ENCODE measurements at regions not wholly inside any gene's neighbourhood (a gene's known extent, or its start where the extent isn't known, plus 50 kb on each side); places are given as distances from the start of the nearest gene placed in this dataset.

- Histone ChIP-seq H3K9ac (ENCODE audit: low read length) (no peak overlapping the region), H3K4me1 (ENCODE audit: low read length) (no peaks in the 10 kb centered on the region), H3K9me3 (ENCODE audit: insufficient read depth, low read length) (no peaks in the 10 kb centered on the region), H3K4me2 (ENCODE audit: low read length) (no peak overlapping the region), H3K79me2 (ENCODE audit: low read length) (no peaks in the 10 kb centered on the region), H4K20me1 (ENCODE audit: insufficient read depth, low read length) (no peaks in the 10 kb centered on the region), H3K27ac (ENCODE audit: low read length) (no peak overlapping the region), H3K4me3 (ENCODE audit: low read length) (no peak overlapping the region), H3K27me3 (ENCODE audit: low read depth, low read length) (no peaks in the 10 kb centered on the region), H2AFZ (ENCODE audit: low read depth, low read length) (no peak overlapping the region), H3K36me3 (replicated peaks; ENCODE audit: low read depth, low read length) (no peaks in the 10 kb centered on the region)
- no peak for TF ChIP-seq EZH2phosphoT487 (IDR thresholded peaks at IDR 0.05; ENCODE audit: low read depth)
- TF ChIP-seq, protein P1, sequence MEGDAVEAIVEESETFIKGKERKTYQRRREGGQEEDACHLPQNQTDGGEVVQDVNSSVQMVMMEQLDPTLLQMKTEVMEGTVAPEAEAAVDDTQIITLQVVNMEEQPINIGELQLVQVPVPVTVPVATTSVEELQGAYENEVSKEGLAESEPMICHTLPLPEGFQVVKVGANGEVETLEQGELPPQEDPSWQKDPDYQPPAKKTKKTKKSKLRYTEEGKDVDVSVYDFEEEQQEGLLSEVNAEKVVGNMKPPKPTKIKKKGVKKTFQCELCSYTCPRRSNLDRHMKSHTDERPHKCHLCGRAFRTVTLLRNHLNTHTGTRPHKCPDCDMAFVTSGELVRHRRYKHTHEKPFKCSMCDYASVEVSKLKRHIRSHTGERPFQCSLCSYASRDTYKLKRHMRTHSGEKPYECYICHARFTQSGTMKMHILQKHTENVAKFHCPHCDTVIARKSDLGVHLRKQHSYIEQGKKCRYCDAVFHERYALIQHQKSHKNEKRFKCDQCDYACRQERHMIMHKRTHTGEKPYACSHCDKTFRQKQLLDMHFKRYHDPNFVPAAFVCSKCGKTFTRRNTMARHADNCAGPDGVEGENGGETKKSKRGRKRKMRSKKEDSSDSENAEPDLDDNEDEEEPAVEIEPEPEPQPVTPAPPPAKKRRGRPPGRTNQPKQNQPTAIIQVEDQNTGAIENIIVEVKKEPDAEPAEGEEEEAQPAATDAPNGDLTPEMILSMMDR (IDR thresholded peaks at IDR 0.05; ENCODE audit: low read depth, low read length): no peak
Observed at GRCh38 chr5:117519957-117520500, 945.4 kb upstream of the SEMA6A start.

- H3K27ac ChIP-seq (ENCODE audit: low read length): no peak overlapping the region
- H3K9ac ChIP-seq (ENCODE audit: low read length): no peak overlapping the region
- H3K27me3 ChIP-seq (ENCODE audit: low read depth, low read length): no peaks in the 10 kb centered on the region
- no peak for TF ChIP-seq EZH2phosphoT487 (IDR thresholded peaks at IDR 0.05; ENCODE audit: low read depth)
- TF ChIP-seq, protein P1 (IDR thresholded peaks at IDR 0.05; ENCODE audit: low read depth, low read length): no peak
- H3K79me2 ChIP-seq (ENCODE audit: low read length): no peaks in the 10 kb centered on the region
- no peak overlapping the region for H3K4me3 ChIP-seq (ENCODE audit: low read length)
- H4K20me1 ChIP-seq (ENCODE audit: insufficient read depth, low read length): no peaks in the 10 kb centered on the region
- no peak overlapping the region for H3K4me2 ChIP-seq (ENCODE audit: low read length)
- H3K36me3 ChIP-seq (replicated peaks; ENCODE audit: low read depth, low read length): no peaks in the 10 kb centered on the region
- no peaks in the 10 kb centered on the region for H3K9me3 ChIP-seq (ENCODE audit: insufficient read depth, low read length)
- H2AFZ ChIP-seq (ENCODE audit: low read depth, low read length): no peak overlapping the region
- no peaks in the 10 kb centered on the region for H3K4me1 ChIP-seq (ENCODE audit: low read length)
Observed at GRCh38 chr5:117504305-117504704, 929.7 kb upstream of the SEMA6A start.

- no peak overlapping the region for H3K4me2 ChIP-seq (ENCODE audit: low read length)
- no peaks in the 10 kb centered on the region for H3K36me3 ChIP-seq (replicated peaks; ENCODE audit: low read depth, low read length)
- no peaks in the 10 kb centered on the region for H3K27me3 ChIP-seq (ENCODE audit: low read depth, low read length)
- no peak overlapping the region for H3K9ac ChIP-seq (ENCODE audit: low read length)
- H3K4me3 ChIP-seq (ENCODE audit: low read length): no peak overlapping the region
- H3K79me2 ChIP-seq (ENCODE audit: low read length): no peaks in the 10 kb centered on the region
- no peaks in the 10 kb centered on the region for H4K20me1 ChIP-seq (ENCODE audit: insufficient read depth, low read length)
- no peak overlapping the region for H2AFZ ChIP-seq (ENCODE audit: low read depth, low read length)
- no peaks in the 10 kb centered on the region for H3K4me1 ChIP-seq (ENCODE audit: low read length)
- no peak overlapping the region for H3K27ac ChIP-seq (ENCODE audit: low read length)
- TF ChIP-seq EZH2phosphoT487 (IDR thresholded peaks at IDR 0.05; ENCODE audit: low read depth): no peak
- TF ChIP-seq, protein P1 (IDR thresholded peaks at IDR 0.05; ENCODE audit: low read depth, low read length): no peak
- H3K9me3 ChIP-seq (ENCODE audit: insufficient read depth, low read length): no peaks in the 10 kb centered on the region
Observed at GRCh38 chr5:117497601-117498000, 923.0 kb upstream of the SEMA6A start.

GRCh38 chr5:117496801-117497200, 922.2 kb upstream of the SEMA6A start:
- no peak overlapping the region for H3K9ac ChIP-seq (ENCODE audit: low read length)
- H3K27me3 ChIP-seq (ENCODE audit: low read depth, low read length): no peaks in the 10 kb centered on the region
- no peaks in the 10 kb centered on the region for H3K4me1 ChIP-seq (ENCODE audit: low read length)
- H3K79me2 ChIP-seq (ENCODE audit: low read length): no peaks in the 10 kb centered on the region
- no peak overlapping the region for H2AFZ ChIP-seq (ENCODE audit: low read depth, low read length)
- no peak for TF ChIP-seq EZH2phosphoT487 (IDR thresholded peaks at IDR 0.05; ENCODE audit: low read depth)
- TF ChIP-seq, protein P1 (IDR thresholded peaks at IDR 0.05; ENCODE audit: low read depth, low read length): no peak
- no peaks in the 10 kb centered on the region for H3K9me3 ChIP-seq (ENCODE audit: insufficient read depth, low read length)
- no peaks in the 10 kb centered on the region for H3K36me3 ChIP-seq (replicated peaks; ENCODE audit: low read depth, low read length)
- no peak overlapping the region for H3K27ac ChIP-seq (ENCODE audit: low read length)
- no peak overlapping the region for H3K4me2 ChIP-seq (ENCODE audit: low read length)
- H3K4me3 ChIP-seq (ENCODE audit: low read length): no peak overlapping the region
- H4K20me1 ChIP-seq (ENCODE audit: insufficient read depth, low read length): no peaks in the 10 kb centered on the region

All from OCI-LY3 (cell line).